ENCODE measurements at regions not wholly inside any gene's neighbourhood (a gene's known extent, or its start where the extent isn't known, plus 50 kb on each side); places are given as distances from the start of the nearest gene placed in this dataset.

DNA sequence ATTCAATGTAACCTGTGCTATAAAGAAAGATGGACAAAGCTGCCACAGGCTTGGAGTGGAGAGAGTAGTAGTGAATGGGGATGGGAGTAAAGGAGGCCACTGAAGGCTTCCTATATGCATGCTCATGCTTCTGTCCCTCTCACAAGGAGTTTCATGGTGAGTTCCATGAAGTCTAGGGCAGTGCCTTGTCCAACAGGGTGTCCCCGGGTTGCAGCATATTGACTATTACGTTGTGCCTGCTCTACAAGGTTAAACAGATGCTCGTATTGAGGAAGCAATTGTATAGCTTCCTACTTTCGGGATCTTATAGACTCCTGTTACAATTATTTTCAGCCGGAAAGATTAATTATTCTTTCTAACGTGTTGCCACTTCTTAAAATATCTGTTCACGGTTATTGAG is 129.1 kb upstream of the PIK3R1 start:
- no peak for TF ChIP-seq ZNF311 (tag by site-specific recombination; IDR thresholded peaks at IDR 0.05; ENCODE audit: borderline replicate concordance)
- TF ChIP-seq ZNF416 (tag by site-specific recombination; IDR thresholded peaks at IDR 0.05): no peak
- TF ChIP-seq ZNF580 (tag by site-specific recombination; IDR thresholded peaks at IDR 0.05): no peak
- TF ChIP-seq HOXA7 (CRISPR knock-in tag; IDR thresholded peaks at IDR 0.05; ENCODE audit: borderline replicate concordance): no peak
- no peak for TF ChIP-seq ZNF16 (tag by site-specific recombination; IDR thresholded peaks at IDR 0.05; ENCODE audit: low read depth)
- TF ChIP-seq ZNF354C (tag by site-specific recombination; IDR thresholded peaks at IDR 0.05; ENCODE audit: borderline replicate concordance, low read depth): no peak
- TF ChIP-seq ZNF404 (tag by site-specific recombination; IDR thresholded peaks at IDR 0.05): no peak
- TF ChIP-seq ZNF600 (tag by site-specific recombination; IDR thresholded peaks at IDR 0.05): no peak
- no peak for TF ChIP-seq TSHZ1 (tag by site-specific recombination; IDR thresholded peaks at IDR 0.05; ENCODE audit: borderline replicate concordance)
- TF ChIP-seq SALL2 (tag by site-specific recombination; IDR thresholded peaks at IDR 0.05; ENCODE audit: borderline replicate concordance): no peak
- no peak for TF ChIP-seq ZNF202 (tag by site-specific recombination; IDR thresholded peaks at IDR 0.05; ENCODE audit: borderline replicate concordance)
- no peak for TF ChIP-seq BCL11B (tag by site-specific recombination; IDR thresholded peaks at IDR 0.05; ENCODE audit: low read depth)
- TF ChIP-seq, protein P1, sequence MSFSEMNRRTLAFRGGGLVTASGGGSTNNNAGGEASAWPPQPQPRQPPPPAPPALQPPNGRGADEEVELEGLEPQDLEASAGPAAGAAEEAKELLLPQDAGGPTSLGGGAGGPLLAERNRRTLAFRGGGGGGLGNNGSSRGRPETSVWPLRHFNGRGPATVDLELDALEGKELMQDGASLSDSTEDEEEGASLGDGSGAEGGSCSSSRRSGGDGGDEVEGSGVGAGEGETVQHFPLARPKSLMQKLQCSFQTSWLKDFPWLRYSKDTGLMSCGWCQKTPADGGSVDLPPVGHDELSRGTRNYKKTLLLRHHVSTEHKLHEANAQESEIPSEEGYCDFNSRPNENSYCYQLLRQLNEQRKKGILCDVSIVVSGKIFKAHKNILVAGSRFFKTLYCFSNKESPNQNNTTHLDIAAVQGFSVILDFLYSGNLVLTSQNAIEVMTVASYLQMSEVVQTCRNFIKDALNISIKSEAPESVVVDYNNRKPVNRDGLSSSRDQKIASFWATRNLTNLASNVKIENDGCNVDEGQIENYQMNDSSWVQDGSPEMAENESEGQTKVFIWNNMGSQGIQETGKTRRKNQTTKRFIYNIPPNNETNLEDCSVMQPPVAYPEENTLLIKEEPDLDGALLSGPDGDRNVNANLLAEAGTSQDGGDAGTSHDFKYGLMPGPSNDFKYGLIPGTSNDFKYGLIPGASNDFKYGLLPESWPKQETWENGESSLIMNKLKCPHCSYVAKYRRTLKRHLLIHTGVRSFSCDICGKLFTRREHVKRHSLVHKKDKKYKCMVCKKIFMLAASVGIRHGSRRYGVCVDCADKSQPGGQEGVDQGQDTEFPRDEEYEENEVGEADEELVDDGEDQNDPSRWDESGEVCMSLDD (tag by site-specific recombination; IDR thresholded peaks at IDR 0.05): no peak
- no peak for TF ChIP-seq ZNF670 (tag by site-specific recombination; IDR thresholded peaks at IDR 0.05; ENCODE audit: low read depth)
- no peak for TF ChIP-seq KLF9 (tag by site-specific recombination; IDR thresholded peaks at IDR 0.05; ENCODE audit: low read depth)
- no peak for TF ChIP-seq ZNF639 (tag by site-specific recombination; IDR thresholded peaks at IDR 0.05)
- H3K27ac ChIP-seq (ENCODE audit: extremely low read depth, low read depth, low read length): no peak overlapping the region
- no peaks in the 10 kb centered on the region for H3K36me3 ChIP-seq (ENCODE audit: control insufficient read depth in 2 of 2, insufficient read depth in 1 of 2, low read length in 2 of 2)
- no peaks in the 10 kb centered on the region for H3K9me3 ChIP-seq (ENCODE audit: control insufficient read depth, insufficient read depth, low read depth, low read length)
- no peaks in the 10 kb centered on the region for H3K4me1 ChIP-seq (ENCODE audit: control insufficient read depth, insufficient read depth, low read length)
- POLR2A ChIA-PET: interaction anchor here (0.7 kb wide), 1 partner anchor 754 kb away, joined by 3 read pairs; no protein-coding TSS in a partner anchor
- CTCF ChIA-PET: no interaction called here
- no peak overlapping the region for H3K4me3 ChIP-seq (ENCODE audit: low read depth, low read length)

- no peak overlapping the region for H3K4me3 ChIP-seq (ENCODE audit: low read depth, low read length)
- H3K9me3 ChIP-seq (ENCODE audit: control insufficient read depth, insufficient read depth, low read depth, low read length): no peaks in the 10 kb centered on the region
- POLR2A ChIA-PET: no interaction called here
- no peaks in the 10 kb centered on the region for H3K36me3 ChIP-seq (ENCODE audit: control insufficient read depth in 2 of 2, insufficient read depth in 1 of 2, low read length in 2 of 2)
- no peaks in the 10 kb centered on the region for H3K4me1 ChIP-seq (ENCODE audit: control insufficient read depth, insufficient read depth, low read length)
- H3K27ac ChIP-seq (ENCODE audit: extremely low read depth, low read depth, low read length): no peak overlapping the region
- CTCF ChIA-PET: no interaction called here
- TF ChIP-seq GLIS1 (tag by site-specific recombination; IDR thresholded peaks at IDR 0.05) (no peak), ZNF555 (tag by site-specific recombination; conservative IDR thresholded peaks at IDR 0.05) (no peak), ZNF292 (tag by site-specific recombination; IDR thresholded peaks at IDR 0.05; ENCODE audit: borderline replicate concordance, low read depth) (no peak), ZNF274 (IDR thresholded peaks at IDR 0.05; ENCODE audit: low read length) (no peak), ZNF274 (tag by site-specific recombination; IDR thresholded peaks at IDR 0.05; ENCODE audit: borderline replicate concordance) (no peak), HOXA7 (CRISPR knock-in tag; IDR thresholded peaks at IDR 0.05; ENCODE audit: borderline replicate concordance) (no peak), BCL11B (tag by site-specific recombination; IDR thresholded peaks at IDR 0.05; ENCODE audit: low read depth) (no peak), ZNF324 (tag by site-specific recombination; IDR thresholded peaks at IDR 0.05) (no peak), REPIN1 (tag by site-specific recombination; IDR thresholded peaks at IDR 0.05; ENCODE audit: low read depth) (no peak), ZNF658 (tag by site-specific recombination; IDR thresholded peaks at IDR 0.05) (no peak), ZNF544 (tag by site-specific recombination; IDR thresholded peaks at IDR 0.05) (no peak), ZNF416 (tag by site-specific recombination; IDR thresholded peaks at IDR 0.05) (no peak), ZBTB20 (tag by site-specific recombination; IDR thresholded peaks at IDR 0.05) (no peak), ZNF132 (tag by site-specific recombination; IDR thresholded peaks at IDR 0.05; ENCODE audit: borderline replicate concordance) (no peak)
These were observed 131.2 kb upstream of the PIK3R1 start for GRCh38 chr5:68084396-68084795.

All from HEK293 (cell line).